ENCODE measurements at regions not wholly inside any gene's neighbourhood (a gene's known extent, or its start where the extent isn't known, plus 50 kb on each side); places are given as distances from the start of the nearest gene placed in this dataset.
"Not testable (repeated sequence)": the region's sequence is repeated elsewhere in the genome, so short reads cannot be mapped to it uniquely, and the experiment has no call there.

- no peak for DNase-seq (ENCODE audit: low spot score)
Observed at GRCh38 chr3:144463911-144464310, 492.3 kb downstream of the DIPK2A start.

- no peak for DNase-seq (ENCODE audit: low spot score)
Observed at GRCh38 chr3:144466114-144466513, 494.5 kb downstream of the DIPK2A start.

- no peak for DNase-seq (ENCODE audit: low spot score)
Observed at GRCh38 chr3:144466540-144466939, 494.9 kb downstream of the DIPK2A start.

GRCh38 chr3:144470666-144471065 lies 499.0 kb downstream of the DIPK2A start:
- DNase-seq (ENCODE audit: low spot score), result no peak

- DNase-seq (ENCODE audit: low spot score), result no peak
Observed at GRCh38 chr3:144477593-144477992, 506.0 kb downstream of the DIPK2A start.

GRCh38 chr3:144480416-144480919 lies 508.8 kb downstream of the DIPK2A start:
- no peak for DNase-seq (ENCODE audit: low spot score)

- no peak for DNase-seq (ENCODE audit: low spot score)
Observed at GRCh38 chr3:144482876-144483275, 511.3 kb downstream of the DIPK2A start.

GRCh38 chr3:144487011-144487410 lies 515.4 kb downstream of the DIPK2A start:
- no peak for DNase-seq (ENCODE audit: low spot score)

GRCh38 chr3:144488927-144489326 lies 517.3 kb downstream of the DIPK2A start:
- no peak for DNase-seq (ENCODE audit: low spot score)

- DNase-seq (ENCODE audit: low spot score), result no peak
Observed at GRCh38 chr3:144491333-144491732, 519.7 kb downstream of the DIPK2A start.

GRCh38 chr3:144494651-144495050 lies 523.0 kb downstream of the DIPK2A start:
- not testable (repeated sequence) for DNase-seq (ENCODE audit: low spot score)

GRCh38 chr3:144496141-144496835 lies 524.7 kb downstream of the DIPK2A start:
- DNase-seq (ENCODE audit: low spot score), result no peak

GRCh38 chr3:144497452-144497851 lies 525.8 kb downstream of the DIPK2A start:
- no peak for DNase-seq (ENCODE audit: low spot score)

- peak; percentile 0 for DNase-seq (ENCODE audit: low spot score)
Observed at GRCh38 chr3:144499001-144499930, 527.6 kb downstream of the DIPK2A start.

GRCh38 chr3:144501467-144501866 lies 529.8 kb downstream of the DIPK2A start:
- no peak for DNase-seq (ENCODE audit: low spot score)

- no peak for DNase-seq (ENCODE audit: low spot score)
Observed at GRCh38 chr3:144502402-144502801, 530.8 kb downstream of the DIPK2A start.

GRCh38 chr3:144506375-144506774 lies 534.8 kb downstream of the DIPK2A start:
- not testable (repeated sequence) for DNase-seq (ENCODE audit: low spot score)

- DNase-seq (ENCODE audit: low spot score), result no peak
Observed at GRCh38 chr3:144511346-144511745, 539.7 kb downstream of the DIPK2A start.

- no peak for DNase-seq (ENCODE audit: low spot score)
Observed at GRCh38 chr3:144516026-144516425, 544.4 kb downstream of the DIPK2A start.

- DNase-seq (ENCODE audit: low spot score), result no peak
Observed at GRCh38 chr3:144516589-144516988, 545.0 kb downstream of the DIPK2A start.

- DNase-seq (ENCODE audit: low spot score), result no peak
Observed at GRCh38 chr3:144521131-144521530, 549.5 kb downstream of the DIPK2A start.

- DNase-seq (ENCODE audit: low spot score), result no peak
Observed at GRCh38 chr3:144522456-144522855, 550.8 kb downstream of the DIPK2A start.

- no peak for DNase-seq (ENCODE audit: low spot score)
Observed at GRCh38 chr3:144523396-144523795, 551.8 kb downstream of the DIPK2A start.
